ENCODE measurements at regions not wholly inside any gene's neighbourhood (a gene's known extent, or its start where the extent isn't known, plus 50 kb on each side); places are given as distances from the start of the nearest gene placed in this dataset.

GRCh38 chr5:67350618-67351201 lies 154.1 kb upstream of the CD180 start:
- Histone ChIP-seq H3K4me2 (ENCODE audit: low read depth, low read length, poor library complexity, severe bottlenecking) (no peak overlapping the region), H3K27ac (ENCODE audit: low read length) (no peak overlapping the region), H3K27me3 (ENCODE audit: low read length) (no peaks in the 10 kb centered on the region), H4K20me1 (ENCODE audit: insufficient read depth, low read depth, low read length) (no peaks in the 10 kb centered on the region), H3K9me3 (ENCODE audit: low read length) (no peaks in the 10 kb centered on the region), H3K9me2 (replicated peaks; ENCODE audit: insufficient read depth, low read length) (no peaks in the 10 kb centered on the region), H3K4me1 (ENCODE audit: low read length) (no peaks in the 10 kb centered on the region), H3K36me3 (ENCODE audit: insufficient read depth, low read length) (no peaks in the 10 kb centered on the region), H3K79me2 (ENCODE audit: low read length) (no peaks in the 10 kb centered on the region), H3K9ac (ENCODE audit: low read length) (no peak overlapping the region), H2AFZ (ENCODE audit: low read length) (no peak overlapping the region), H3K4me3 (ENCODE audit: low read length) (no peak overlapping the region)
- DNase-seq = no peak

GRCh38 chr5:67350185-67350584 lies 153.6 kb upstream of the CD180 start:
- no peaks in the 10 kb centered on the region for H3K9me2 ChIP-seq (replicated peaks; ENCODE audit: insufficient read depth, low read length)
- no peaks in the 10 kb centered on the region for H3K36me3 ChIP-seq (ENCODE audit: insufficient read depth, low read length)
- no peak overlapping the region for H3K4me3 ChIP-seq (ENCODE audit: low read length)
- H2AFZ ChIP-seq (ENCODE audit: low read length) = no peak overlapping the region
- no peak overlapping the region for H3K4me2 ChIP-seq (ENCODE audit: low read depth, low read length, poor library complexity, severe bottlenecking)
- no peaks in the 10 kb centered on the region for H3K79me2 ChIP-seq (ENCODE audit: low read length)
- H3K9ac ChIP-seq (ENCODE audit: low read length) = no peak overlapping the region
- no peaks in the 10 kb centered on the region for H3K27me3 ChIP-seq (ENCODE audit: low read length)
- no peak overlapping the region for H3K27ac ChIP-seq (ENCODE audit: low read length)
- DNase-seq = no peak
- no peaks in the 10 kb centered on the region for H3K9me3 ChIP-seq (ENCODE audit: low read length)
- no peaks in the 10 kb centered on the region for H4K20me1 ChIP-seq (ENCODE audit: insufficient read depth, low read depth, low read length)
- no peaks in the 10 kb centered on the region for H3K4me1 ChIP-seq (ENCODE audit: low read length)

GRCh38 chr5:67347821-67348220 lies 151.2 kb upstream of the CD180 start:
- H3K9me3 ChIP-seq (ENCODE audit: low read length) = no peaks in the 10 kb centered on the region

GRCh38 chr5:67346611-67347010 lies 150.0 kb upstream of the CD180 start:
- no peaks in the 10 kb centered on the region for H3K79me2 ChIP-seq (ENCODE audit: low read length)
- no peaks in the 10 kb centered on the region for H3K27me3 ChIP-seq (ENCODE audit: low read length)
- no peaks in the 10 kb centered on the region for H3K9me2 ChIP-seq (replicated peaks; ENCODE audit: insufficient read depth, low read length)
- no peaks in the 10 kb centered on the region for H3K36me3 ChIP-seq (ENCODE audit: insufficient read depth, low read length)
- no peak overlapping the region for H2AFZ ChIP-seq (ENCODE audit: low read length)
- H3K4me2 ChIP-seq (ENCODE audit: low read depth, low read length, poor library complexity, severe bottlenecking) = no peak overlapping the region
- no peaks in the 10 kb centered on the region for H4K20me1 ChIP-seq (ENCODE audit: insufficient read depth, low read depth, low read length)
- H3K9ac ChIP-seq (ENCODE audit: low read length) = no peak overlapping the region
- H3K4me1 ChIP-seq (ENCODE audit: low read length) = no peaks in the 10 kb centered on the region
- no peak overlapping the region for H3K27ac ChIP-seq (ENCODE audit: low read length)
- no peak overlapping the region for H3K4me3 ChIP-seq (ENCODE audit: low read length)
- H3K9me3 ChIP-seq (ENCODE audit: low read length) = no peaks in the 10 kb centered on the region
- DNase-seq = no peak

More at GRCh38 chr5:67347821-67348220, 151.2 kb upstream of the CD180 start:
- Histone ChIP-seq H3K27me3 (ENCODE audit: low read length) (no peaks in the 10 kb centered on the region), H3K9ac (ENCODE audit: low read length) (no peak overlapping the region), H3K9me2 (replicated peaks; ENCODE audit: insufficient read depth, low read length) (no peaks in the 10 kb centered on the region), H3K4me2 (ENCODE audit: low read depth, low read length, poor library complexity, severe bottlenecking) (no peak overlapping the region), H3K36me3 (ENCODE audit: insufficient read depth, low read length) (no peaks in the 10 kb centered on the region), H3K4me3 (ENCODE audit: low read length) (no peak overlapping the region), H3K4me1 (ENCODE audit: low read length) (no peaks in the 10 kb centered on the region), H3K79me2 (ENCODE audit: low read length) (no peaks in the 10 kb centered on the region), H4K20me1 (ENCODE audit: insufficient read depth, low read depth, low read length) (no peaks in the 10 kb centered on the region), H3K27ac (ENCODE audit: low read length) (no peak overlapping the region), H2AFZ (ENCODE audit: low read length) (no peak overlapping the region)
- no peak for DNase-seq

- no peak for DNase-seq
- Histone ChIP-seq H4K20me1 (ENCODE audit: insufficient read depth, low read depth, low read length) (no peaks in the 10 kb centered on the region), H3K4me1 (ENCODE audit: low read length) (no peaks in the 10 kb centered on the region), H3K4me2 (ENCODE audit: low read depth, low read length, poor library complexity, severe bottlenecking) (no peak overlapping the region), H3K27me3 (ENCODE audit: low read length) (0 out of 2 replicates have a peak, but pooled peaks cover 5% of the 10 kb centered on the region), H2AFZ (ENCODE audit: low read length) (no peak overlapping the region), H3K4me3 (ENCODE audit: low read length) (no peak overlapping the region), H3K36me3 (ENCODE audit: insufficient read depth, low read length) (no peaks in the 10 kb centered on the region), H3K9me3 (ENCODE audit: low read length) (no peaks in the 10 kb centered on the region), H3K9ac (ENCODE audit: low read length) (no peak overlapping the region), H3K9me2 (replicated peaks; ENCODE audit: insufficient read depth, low read length) (no peaks in the 10 kb centered on the region), H3K79me2 (ENCODE audit: low read length) (no peaks in the 10 kb centered on the region), H3K27ac (ENCODE audit: low read length) (no peak overlapping the region)
Observed at GRCh38 chr5:67344870-67345269, 148.3 kb upstream of the CD180 start.

GRCh38 chr5:67343835-67344234 lies 147.2 kb upstream of the CD180 start:
- H4K20me1 ChIP-seq (ENCODE audit: insufficient read depth, low read depth, low read length) = no peaks in the 10 kb centered on the region
- H3K9ac ChIP-seq (ENCODE audit: low read length) = no peak overlapping the region
- H3K27ac ChIP-seq (ENCODE audit: low read length) = no peak overlapping the region
- H3K27me3 ChIP-seq (ENCODE audit: low read length) = 0 out of 2 replicates have a peak, but pooled peaks cover 5% of the 10 kb centered on the region
- no peaks in the 10 kb centered on the region for H3K9me2 ChIP-seq (replicated peaks; ENCODE audit: insufficient read depth, low read length)
- H3K36me3 ChIP-seq (ENCODE audit: insufficient read depth, low read length) = no peaks in the 10 kb centered on the region
- H2AFZ ChIP-seq (ENCODE audit: low read length) = no peak overlapping the region
- no peaks in the 10 kb centered on the region for H3K9me3 ChIP-seq (ENCODE audit: low read length)
- H3K4me3 ChIP-seq (ENCODE audit: low read length) = no peak overlapping the region
- H3K4me2 ChIP-seq (ENCODE audit: low read depth, low read length, poor library complexity, severe bottlenecking) = no peak overlapping the region
- H3K79me2 ChIP-seq (ENCODE audit: low read length) = no peaks in the 10 kb centered on the region
- H3K4me1 ChIP-seq (ENCODE audit: low read length) = no peaks in the 10 kb centered on the region
- DNase-seq = no peak

GRCh38 chr5:67341478-67341877 lies 144.9 kb upstream of the CD180 start:
- no peak overlapping the region for H3K9ac ChIP-seq (ENCODE audit: low read length)
- no peaks in the 10 kb centered on the region for H3K9me2 ChIP-seq (replicated peaks; ENCODE audit: insufficient read depth, low read length)
- DNase-seq = no peak
- H3K4me3 ChIP-seq (ENCODE audit: low read length) = no peak overlapping the region
- H3K36me3 ChIP-seq (ENCODE audit: insufficient read depth, low read length) = no peaks in the 10 kb centered on the region
- no peaks in the 10 kb centered on the region for H3K9me3 ChIP-seq (ENCODE audit: low read length)
- H3K79me2 ChIP-seq (ENCODE audit: low read length) = no peaks in the 10 kb centered on the region
- H2AFZ ChIP-seq (ENCODE audit: low read length) = no peak overlapping the region
- H3K27me3 ChIP-seq (ENCODE audit: low read length) = 0 out of 2 replicates have a peak, but pooled peaks cover 5% of the 10 kb centered on the region
- H3K27ac ChIP-seq (ENCODE audit: low read length) = no peak overlapping the region
- no peaks in the 10 kb centered on the region for H4K20me1 ChIP-seq (ENCODE audit: insufficient read depth, low read depth, low read length)
- no peak overlapping the region for H3K4me2 ChIP-seq (ENCODE audit: low read depth, low read length, poor library complexity, severe bottlenecking)
- no peaks in the 10 kb centered on the region for H3K4me1 ChIP-seq (ENCODE audit: low read length)

GRCh38 chr5:67339219-67339767 lies 142.7 kb upstream of the CD180 start:
- Histone ChIP-seq H3K27ac (ENCODE audit: low read length) (no peak overlapping the region), H3K9ac (ENCODE audit: low read length) (no peak overlapping the region), H3K4me2 (ENCODE audit: low read depth, low read length, poor library complexity, severe bottlenecking) (no peak overlapping the region), H3K4me1 (ENCODE audit: low read length) (no peaks in the 10 kb centered on the region), H3K9me3 (ENCODE audit: low read length) (no peaks in the 10 kb centered on the region), H3K79me2 (ENCODE audit: low read length) (no peaks in the 10 kb centered on the region), H3K27me3 (ENCODE audit: low read length) (0 out of 2 replicates have a peak, but pooled peaks cover 5% of the 10 kb centered on the region), H3K4me3 (ENCODE audit: low read length) (no peak overlapping the region), H2AFZ (ENCODE audit: low read length) (no peak overlapping the region), H3K9me2 (replicated peaks; ENCODE audit: insufficient read depth, low read length) (no peaks in the 10 kb centered on the region), H4K20me1 (ENCODE audit: insufficient read depth, low read depth, low read length) (no peaks in the 10 kb centered on the region), H3K36me3 (ENCODE audit: insufficient read depth, low read length) (no peaks in the 10 kb centered on the region)
- no peak for DNase-seq
